Dedifferentiated amniotic fluid mesenchymal stem cell (primary cell): ENCODE measurements at regions not wholly inside any gene's neighbourhood (a gene's known extent, or its start where the extent isn't known, plus 50 kb on each side); places are given as distances from the start of the nearest gene placed in this dataset.
A peak's percentile ranks its signal among the peaks of the same experiment; 100 is the strongest.

Experiments used
- DNase-seq: peaks from one replicate; pipeline ENCODE4 v3.0.0-alpha.2; 2016; ENCODE audit errors: extremely low spot score

DNA sequence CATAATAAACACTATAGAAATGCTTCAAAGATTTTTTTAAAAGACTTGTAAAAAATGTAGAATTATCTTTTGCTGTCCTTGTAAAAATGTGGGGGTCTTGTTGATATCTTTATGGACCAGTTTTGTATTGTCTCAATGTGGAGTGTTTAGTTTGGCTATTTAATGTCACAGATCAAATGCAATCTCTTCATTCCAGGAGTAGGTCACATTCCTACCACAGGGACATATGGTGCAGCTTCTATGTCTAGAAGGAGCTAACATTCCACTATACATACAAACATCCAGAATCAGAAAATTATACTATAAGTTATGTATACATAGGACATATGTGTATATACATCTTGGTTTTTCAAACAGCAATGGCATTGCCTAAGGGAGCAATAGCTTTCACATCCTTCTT, 345.7 kb downstream of the BMP4 start:
- DNase-seq: no peak

DNA sequence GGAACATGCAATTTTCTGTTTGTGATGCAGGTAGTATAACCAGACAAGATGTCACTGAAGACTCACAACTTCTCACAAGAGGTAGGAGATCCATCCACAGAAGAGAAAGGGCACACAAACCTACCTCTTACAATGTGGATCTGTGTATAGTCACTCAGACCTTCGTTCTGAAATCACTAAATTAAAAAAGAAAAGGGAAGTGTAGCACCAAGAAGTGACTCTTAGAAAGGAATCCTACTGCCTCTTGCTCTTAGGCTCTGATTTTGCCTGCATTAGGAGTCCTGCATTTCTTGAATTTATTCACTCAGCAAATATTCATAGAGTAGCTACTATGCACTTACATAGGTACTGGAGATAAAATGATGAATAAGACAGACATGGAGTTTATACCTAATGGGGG, 347.6 kb downstream of the BMP4 start:
- DNase-seq: no peak

DNA sequence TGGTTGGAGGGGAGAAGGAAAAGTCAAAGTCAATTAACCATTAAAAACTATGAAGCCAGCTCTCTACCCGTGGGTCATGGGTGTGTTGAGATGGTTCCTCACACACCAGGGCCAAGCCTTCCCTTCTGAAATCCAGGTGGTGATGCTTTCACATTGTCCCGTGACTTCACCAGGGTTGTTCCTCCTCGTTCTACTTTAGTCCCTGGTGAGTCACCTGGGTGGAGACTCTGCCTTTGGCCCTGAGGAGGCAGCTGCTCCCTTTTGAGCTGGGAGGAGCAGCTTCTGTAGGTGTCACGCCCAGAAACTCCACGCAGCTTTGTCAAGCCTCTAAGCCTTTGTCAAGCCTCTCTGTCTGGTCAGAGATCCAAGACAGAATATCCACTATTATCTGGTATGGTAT, 348.3 kb downstream of the BMP4 start:
- no peak for DNase-seq

DNA sequence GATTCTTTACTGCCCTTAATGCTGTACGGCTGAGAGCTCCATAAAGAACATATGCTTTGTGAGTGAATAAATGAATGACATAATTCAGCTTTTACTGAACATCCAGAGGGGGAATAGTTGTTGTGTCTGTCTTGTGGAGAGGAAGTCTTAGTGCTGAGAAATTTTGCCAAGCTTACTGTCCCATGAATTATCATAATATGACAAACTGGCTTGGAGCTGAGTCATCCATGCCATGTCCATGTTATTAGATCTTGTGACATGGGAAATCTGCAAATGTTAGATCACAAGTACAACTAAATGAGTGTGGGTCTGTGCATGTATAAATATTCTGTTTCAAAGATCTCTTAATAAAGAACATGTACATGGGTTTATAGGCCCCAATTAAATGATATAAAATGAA, 350.4 kb downstream of the BMP4 start:
- DNase-seq: no peak

DNA sequence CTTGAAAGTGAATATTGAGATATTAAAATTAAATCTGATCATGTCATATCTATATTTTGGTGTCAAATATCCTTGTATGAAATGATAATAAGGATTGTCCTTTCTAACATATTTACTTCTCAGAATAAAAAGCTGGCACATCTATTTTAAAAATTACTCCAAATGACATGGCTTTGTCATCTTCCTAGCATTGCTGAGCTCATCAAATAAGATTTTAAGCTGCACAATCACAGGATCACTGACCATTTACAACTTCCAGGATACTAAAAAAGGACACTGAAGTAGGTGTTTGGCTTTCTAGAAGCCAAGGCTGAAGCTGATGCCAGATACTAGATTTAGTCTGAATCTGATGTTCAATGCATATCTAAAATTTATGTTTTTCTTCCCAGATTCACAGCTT, 351.1 kb downstream of the BMP4 start:
- no peak for DNase-seq

DNA sequence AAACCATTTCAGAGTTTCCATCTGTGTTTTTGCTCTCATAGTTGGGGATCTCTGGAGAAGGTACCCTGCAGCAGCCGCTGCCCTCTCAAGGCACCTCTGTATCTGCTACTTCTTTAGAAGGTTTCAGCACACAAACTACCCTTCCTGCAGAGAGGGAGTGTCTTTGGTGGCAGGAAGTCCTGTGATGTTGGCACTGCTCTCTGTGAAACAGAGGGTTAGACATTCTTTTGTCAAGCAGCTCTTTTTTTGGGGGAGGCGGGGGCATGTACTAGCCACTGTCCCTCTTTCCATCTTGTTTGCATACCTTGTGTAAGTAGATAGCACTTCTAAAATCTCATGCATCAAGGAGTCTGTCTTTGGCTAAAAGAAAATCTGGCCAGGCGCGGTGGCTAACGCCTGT, 352.6 kb downstream of the BMP4 start:
- no peak for DNase-seq

DNA sequence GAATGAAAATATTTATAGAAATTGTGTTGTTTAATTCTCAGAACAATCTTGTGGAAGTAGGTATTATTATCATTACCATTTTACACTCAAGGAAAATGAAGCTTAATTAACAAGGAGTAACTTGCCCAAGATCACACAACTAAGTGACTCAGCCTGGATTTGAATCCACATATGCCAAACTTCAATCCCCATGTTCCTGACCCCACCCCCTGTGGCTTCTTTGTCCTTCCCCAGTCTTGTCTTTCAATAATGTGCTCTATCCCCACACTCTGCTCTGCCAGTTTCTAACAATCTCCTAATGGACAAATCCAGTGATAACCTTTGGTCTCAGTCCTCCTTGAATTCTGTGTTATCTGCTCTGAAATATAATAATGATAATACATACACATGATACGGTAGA, 355.2 kb downstream of the BMP4 start:
- DNase-seq: no peak

DNA sequence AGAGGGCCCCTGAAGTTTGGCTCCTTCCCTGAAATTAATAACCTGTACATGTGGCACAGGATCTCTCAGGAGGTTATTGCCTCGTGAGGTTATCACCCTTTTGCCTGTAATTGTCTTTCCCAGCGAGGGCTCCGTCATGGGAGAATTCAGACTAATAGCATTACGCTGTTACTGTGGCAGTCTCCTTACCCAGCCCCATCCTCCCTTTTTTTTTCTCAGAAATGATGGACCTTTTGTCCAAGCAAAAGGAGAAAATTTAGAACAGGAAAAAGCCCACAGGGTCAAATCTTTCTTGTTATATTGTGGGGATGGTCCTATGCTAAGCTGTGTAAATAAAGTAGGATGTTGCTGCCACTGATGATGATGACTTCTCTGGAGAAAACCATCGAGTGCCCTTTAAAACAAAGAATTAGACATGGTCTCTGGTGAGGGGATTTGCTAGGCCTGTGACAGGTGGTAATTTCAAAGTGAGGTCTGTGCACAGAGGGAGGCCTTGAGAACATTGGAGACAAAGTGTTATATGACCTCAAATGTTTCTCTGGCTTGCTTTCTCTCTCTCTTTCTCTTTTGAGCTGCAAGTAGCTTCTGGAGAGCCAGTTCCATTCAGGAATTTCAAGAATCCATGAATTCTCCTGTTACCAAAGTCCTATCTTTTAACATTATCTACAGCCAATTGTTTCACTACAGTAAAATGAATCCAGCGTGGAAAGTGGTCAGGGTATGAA, 357.2 kb downstream of the BMP4 start:
- DNase-seq: no peak

DNA sequence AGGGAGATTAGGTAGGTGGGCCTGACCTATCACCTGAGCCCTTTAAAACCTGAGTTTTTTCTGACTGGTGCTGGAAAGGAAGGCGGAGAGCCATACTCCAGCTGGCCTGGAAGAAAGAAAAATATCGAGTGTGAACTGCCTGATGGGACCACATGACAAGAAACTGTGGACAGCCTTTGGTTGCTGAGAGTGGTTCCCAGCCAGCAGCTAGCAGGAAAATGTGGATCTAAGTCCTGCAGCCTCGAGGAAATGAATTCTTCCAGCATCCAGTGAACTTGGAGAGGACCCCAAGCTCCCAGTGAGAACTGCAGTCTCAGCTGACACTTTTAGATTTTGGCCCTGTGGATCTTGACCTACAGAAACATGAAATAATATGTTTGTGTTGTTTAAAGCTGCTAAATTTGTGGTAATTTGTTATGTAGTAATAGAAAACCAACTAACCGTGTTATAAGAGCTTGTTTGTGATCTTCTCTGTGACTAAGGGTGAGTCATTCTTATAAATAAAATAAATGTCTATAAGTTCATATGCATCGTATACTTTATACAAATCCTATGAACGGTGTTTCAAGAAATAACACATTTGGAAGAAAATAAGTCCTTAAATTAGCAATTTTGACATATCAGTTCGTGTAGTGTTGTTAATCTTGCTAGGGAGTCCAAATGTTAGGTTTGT, 359.6 kb downstream of the BMP4 start:
- no peak for DNase-seq

DNA sequence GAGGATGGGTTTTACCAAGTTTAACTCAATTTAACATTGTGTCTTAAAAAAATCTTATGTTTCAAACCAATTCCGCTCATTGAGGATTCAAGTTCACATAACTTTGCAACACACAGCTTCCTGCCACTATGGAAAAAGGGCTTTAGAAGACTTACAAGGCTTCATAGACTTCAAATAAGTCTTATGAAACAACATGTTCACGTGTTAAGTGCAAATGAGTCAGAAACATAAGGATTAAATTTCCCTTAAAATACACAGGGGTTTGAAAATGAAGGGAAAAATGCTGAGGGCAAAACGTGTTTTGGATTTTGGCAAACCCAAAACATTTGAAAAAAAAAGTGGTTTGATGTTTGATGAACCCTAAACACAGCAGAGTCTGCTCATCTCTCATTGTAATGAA, 364.8 kb downstream of the BMP4 start:
- DNase-seq: no peak

DNA sequence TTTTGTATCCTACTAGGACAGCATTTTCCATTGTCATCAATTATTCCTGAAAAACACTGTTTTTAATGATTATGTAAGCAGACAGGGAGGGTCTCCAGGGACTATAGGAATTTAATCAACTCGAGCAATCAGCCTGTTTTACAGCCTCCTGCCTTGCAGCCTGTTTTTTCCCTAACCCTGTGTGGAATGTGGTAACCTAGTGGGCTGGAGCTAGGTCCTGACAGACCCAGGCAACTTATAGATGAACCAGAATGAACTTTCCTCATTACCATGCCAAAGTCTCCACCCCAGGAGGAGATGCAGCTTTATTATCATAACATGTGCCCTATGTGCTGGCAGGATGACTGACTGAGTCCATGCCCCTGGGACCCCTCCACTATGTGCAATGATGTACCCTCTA, 375.1 kb downstream of the BMP4 start:
- no peak for DNase-seq

DNA sequence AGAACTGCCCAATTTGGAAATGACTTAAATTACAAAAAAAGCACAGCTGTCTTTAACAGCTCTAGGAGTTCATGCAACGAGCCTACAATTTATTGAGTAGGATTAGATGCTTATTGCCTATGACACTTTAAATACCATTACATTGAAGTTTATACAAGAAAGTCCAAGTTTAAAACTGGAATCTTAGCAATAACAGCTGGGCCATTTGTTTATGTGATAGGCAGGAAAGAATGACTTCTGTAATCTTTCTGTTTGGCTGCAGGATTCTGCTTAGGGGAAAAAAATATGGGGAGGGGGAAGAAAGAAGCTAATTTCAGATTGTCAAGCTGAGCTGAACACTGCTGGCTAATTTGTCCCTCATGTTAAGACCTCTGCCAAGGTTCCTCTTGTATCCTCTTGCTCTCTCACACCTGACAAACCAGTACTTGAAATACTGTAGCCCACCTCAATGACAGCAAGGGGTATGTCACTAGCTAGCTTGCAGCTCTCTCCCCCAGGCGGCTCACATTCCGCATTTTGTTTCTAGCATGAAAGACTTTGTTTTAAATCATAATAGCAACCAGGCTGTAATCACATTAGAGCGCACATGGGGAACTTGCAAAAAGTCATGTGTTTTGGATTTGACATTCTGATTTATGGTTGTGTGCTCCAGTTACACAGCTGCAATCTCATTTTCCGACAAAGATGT, 384.8 kb downstream of the BMP4 start:
- peak; percentile 49 for DNase-seq

DNA sequence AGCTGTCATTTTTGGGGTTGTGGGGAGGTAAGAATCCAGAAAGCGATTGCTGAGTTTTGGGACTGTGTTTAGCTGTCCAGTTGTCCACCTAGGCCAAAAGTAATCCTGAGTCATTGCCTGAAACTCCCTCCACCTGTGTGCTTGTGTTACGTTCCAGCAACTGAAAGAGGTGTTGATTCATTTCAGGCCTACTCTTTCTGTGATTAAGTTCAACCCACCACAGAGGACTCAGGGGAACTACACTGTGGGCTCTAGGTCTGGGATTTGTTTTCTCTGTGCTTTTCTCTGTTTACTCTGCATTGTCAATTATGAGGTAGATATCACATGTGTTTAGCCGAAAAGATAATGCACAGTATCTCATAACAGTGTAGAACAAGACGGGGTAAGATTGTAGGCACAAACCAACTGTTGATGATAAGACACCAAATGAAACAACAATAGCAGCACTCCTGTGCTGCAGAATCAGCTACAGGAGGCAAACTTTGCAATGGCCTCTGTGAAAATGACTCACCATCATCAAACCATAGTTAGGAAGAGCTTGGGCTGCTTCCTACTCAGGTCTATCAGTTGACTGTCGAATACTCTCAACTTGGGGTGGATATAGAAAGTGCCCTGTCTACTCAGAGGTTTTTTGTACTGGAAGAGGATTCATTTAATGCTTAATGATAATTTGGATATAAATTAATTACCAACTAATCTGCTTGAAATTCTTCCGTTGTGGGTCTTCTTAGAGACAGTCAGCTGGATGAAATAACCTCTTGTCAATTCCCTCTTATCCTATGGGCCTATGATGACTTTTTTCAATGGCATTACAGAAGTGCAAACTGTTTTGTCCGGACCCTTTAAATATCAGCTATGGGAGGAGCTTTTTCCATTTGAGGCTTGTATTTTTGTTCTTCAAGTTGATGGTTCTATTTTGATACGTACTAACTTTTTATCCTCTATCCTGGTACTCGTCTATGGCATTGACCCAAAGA, 385.9 kb downstream of the BMP4 start:
- DNase-seq: no peak

DNA sequence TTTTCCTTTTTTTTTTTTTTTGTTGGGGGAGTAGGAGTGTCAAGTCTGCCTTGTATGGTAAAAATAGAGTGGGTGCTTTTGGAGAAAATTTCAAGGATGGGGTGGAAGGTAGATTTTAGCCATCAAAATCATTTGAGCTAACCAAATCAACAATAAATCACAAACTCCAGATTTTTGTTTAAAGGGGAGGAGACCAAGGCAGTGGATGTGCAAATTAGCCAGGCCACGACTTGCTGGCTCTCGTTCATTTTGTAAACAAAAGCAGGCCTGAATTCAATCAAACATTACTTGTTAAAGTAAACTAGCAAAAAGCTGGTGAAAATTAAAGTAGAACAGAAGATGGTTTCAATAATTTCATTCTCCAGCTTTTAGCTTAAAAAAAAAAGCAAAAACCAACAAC, 387.2 kb downstream of the BMP4 start:
- no peak for DNase-seq

DNA sequence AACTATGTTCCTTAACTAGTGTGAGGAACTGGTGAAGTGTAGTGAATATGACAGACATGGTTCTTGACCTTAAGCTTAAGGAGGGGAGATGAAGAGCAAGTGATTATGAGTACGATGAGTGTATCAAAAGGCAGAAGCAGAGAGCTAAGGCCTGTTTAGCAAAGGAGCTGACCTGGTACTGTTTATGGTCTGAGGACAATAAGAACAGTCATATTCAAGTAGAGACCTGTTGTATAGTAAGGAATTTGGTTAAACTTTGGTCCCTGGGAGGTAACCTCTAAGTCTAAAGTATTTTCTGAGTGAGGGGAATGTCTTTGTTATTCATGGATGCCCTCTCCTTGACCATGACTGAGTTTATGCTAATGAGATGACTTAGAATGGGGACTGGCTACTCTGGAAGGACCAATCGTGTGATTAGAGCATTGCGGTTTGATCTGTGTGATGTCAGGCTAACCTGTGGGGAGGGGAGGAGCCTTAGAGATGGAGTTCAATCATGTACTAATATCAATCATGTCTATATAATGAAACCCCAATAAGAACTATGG, 389.3 kb downstream of the BMP4 start:
- DNase-seq: no peak

DNA sequence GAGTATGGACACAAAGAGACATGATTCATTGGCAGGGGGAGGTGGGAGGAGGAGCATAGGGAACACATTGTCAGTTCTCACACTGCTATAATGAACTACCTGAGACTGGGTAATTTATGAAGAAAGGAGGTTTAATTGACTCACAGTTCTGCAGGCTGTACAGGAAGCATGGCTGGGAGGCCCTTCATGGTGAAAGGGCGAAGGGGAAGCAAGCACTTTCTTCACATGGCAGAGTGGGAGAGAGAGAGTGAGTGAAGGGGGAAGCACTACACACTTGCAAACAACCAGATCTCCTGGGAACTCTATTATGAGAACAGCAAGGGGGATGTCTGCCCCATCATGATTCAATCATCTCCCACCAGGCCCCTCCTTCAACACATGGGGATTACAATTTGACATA, 391.8 kb downstream of the BMP4 start:
- DNase-seq: no peak

DNA sequence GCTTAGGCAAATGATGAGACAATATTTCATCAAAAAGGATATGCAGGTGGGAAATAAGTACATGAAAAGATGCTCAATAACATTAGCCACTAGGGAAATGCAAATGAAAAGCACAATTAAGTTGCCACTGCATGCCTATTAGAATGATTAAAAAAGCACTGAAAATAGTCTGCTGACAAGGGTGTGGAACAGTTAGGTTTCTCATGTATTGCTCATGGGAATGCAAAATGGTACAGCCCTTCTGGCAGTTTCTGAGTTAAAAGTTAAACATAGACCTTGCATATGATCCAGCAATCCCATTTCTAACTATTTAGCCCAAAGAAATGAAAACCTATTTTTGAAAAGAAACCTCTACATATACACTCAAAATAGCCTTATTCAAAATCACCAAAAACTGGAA, 393.0 kb downstream of the BMP4 start:
- DNase-seq: no peak

DNA sequence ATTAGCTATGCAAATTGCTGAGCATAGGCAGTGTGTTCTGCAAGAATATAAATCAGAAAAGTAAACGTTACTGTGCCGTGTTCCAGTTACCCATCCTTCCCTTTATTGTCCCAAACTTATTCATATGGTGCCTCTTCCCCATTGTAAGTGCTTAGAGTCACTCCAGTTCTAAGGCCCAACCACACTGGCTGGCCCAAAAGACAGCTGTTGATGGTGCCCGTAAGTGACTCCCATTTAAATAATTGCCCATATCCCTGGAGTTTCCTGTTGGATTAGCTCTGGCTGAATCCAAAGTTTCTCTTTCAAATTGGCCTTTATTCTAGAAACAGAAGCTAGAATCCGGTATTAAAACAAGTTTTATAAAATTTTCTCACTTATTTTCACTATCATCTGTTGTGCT, 400.1 kb upstream of the DDHD1 start:
- DNase-seq: no peak

DNA sequence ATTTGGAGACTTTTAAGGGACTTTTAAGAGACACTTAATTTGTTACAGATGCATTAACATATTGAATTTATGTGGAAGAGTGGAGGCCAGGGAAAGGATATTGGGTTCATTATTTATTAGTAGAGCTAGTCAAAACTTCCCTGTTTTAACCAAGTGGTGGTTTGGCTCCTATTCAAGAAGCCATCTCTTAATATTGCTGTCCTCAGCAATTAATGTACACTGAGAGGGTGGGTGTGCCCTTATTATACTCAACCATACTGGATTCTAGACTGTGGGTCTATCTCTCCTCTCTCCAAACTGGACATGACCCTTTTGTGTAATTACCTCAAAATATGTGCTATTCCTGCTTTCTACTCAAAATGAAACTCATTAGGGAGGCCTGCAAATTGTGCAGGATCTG, 398.7 kb upstream of the DDHD1 start:
- DNase-seq: no peak

DNA sequence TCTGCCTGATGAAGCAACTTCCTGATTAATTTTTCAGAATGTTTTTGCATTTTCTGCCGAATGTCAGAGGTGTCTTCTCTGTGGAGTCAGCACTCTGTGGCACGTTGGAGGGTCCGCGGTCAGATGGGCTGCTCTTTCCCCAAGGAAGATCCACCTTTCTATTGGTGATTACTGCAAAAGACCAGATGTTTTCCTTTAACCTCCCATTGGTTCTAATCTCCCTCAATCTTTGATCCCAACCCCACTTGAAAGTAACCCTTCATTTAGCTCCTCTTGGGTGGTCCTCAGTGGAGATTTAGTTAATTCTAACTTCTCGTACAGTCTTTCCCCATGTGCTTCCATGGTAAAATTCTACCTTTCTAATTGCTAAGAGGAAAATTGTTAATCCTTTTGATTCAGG, 397.7 kb upstream of the DDHD1 start:
- DNase-seq: no peak

DNA sequence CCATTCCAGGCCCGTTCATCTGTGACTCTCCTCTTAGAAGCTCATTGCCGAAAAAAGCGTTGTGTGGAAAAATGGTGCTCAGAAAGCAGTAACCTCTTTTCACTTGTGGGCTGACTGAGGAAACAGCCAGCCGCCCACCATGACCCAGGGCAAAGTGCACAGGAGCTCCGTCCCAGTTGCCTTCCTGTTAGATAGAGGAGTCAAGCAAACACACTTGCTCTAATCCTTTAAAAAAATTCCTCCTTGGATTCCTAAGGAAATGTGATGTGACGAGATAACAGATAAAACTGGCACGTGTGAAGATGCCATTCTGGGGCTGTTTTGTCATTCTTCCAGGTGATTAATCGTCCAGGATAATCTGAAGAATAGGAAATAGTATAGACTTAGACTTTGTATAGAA, 396.8 kb upstream of the DDHD1 start:
- no peak for DNase-seq

DNA sequence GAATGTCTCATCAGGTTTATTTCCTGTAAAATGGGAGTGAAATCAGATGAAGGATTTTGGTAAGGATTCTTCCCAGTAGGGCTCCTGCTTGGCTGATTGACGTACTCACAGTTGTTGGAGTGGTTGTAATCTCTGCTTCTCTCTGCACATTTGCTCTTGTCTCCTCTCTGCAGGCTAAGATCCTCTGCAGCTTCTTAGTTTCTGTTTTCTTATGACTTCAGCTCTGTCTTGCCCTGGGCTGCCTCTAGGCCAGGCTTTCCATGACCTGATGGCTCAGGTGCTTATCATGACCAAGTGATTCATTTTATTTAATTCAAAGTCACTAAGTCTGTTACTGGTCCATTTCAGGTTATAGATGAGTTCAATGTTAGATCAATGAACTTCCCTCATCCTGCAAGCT, 394.5 kb upstream of the DDHD1 start:
- DNase-seq: no peak
